IMR-90 (cell line): ENCODE measurements at regions not wholly inside any gene's neighbourhood (a gene's known extent, or its start where the extent isn't known, plus 50 kb on each side); places are given as distances from the start of the nearest gene placed in this dataset.
A peak's percentile ranks its signal among the peaks of the same experiment; 100 is the strongest.
"Not testable (repeated sequence)": the region's sequence is repeated elsewhere in the genome, so short reads cannot be mapped to it uniquely, and the experiment has no call there.

ENCODE experiments used
- ATAC-seq: fragments of 200-7000 bp; cut with Tn5 transposase; 2 replicates; pipeline ENCODE4 v1.9.1; 2020; ENCODE audit warnings: low read depth, mild to moderate bottlenecking, moderate library complexity
- BruUV-seq: library from RNA; stranded (reverse); fragments of 400-500 nt; replicated peaks from 2 replicates; lab custom pipeline; 2021; lab: Mats Ljungman, UMichigan
- CTCF ChIA-PET: fragments of 300-600 bp; formaldehyde crosslinking; extraction: SDS; loops from one replicate; lab custom pipeline; 2021; ENCODE audit warnings: antibody characterized with exemption; lab: Yijun Ruan, JAX
- POLR2A ChIA-PET: fragments of 300-600 bp; sonication (Branson Sonifier 250); formaldehyde crosslinking; loops from one replicate; lab custom pipeline; 2022; ENCODE audit warnings: antibody characterized with exemption; ENCODE audit not compliant: unreplicated experiment; lab: Charles Lee
- DNase-seq: peaks from one replicate; pipeline ENCODE4 v3.0.0; 2013
- H2AFZ ChIP-seq: replicated peaks from 2 replicates; pipeline ENCODE3; 2013; ENCODE audit warnings: low read length, mild to moderate bottlenecking; ENCODE audit not compliant: poor library complexity
- H2AK5ac ChIP-seq: 2 replicates; pipeline ENCODE4 v1.6.1; 2013; ENCODE audit warnings: low read depth, low read length, inconsistent platforms
- H2AK9ac ChIP-seq: replicated peaks from 2 replicates; pipeline ENCODE3; 2013; ENCODE audit warnings: mild to moderate bottlenecking, low read depth, low read length, moderate library complexity; ENCODE audit not compliant: poor library complexity
- H2BK120ac ChIP-seq: 2 replicates; pipeline ENCODE4 v1.6.1; 2013; ENCODE audit warnings: low read depth, low read length, inconsistent platforms
- H2BK15ac ChIP-seq: 3 replicates; pipeline ENCODE4 v1.6.1; 2013; ENCODE audit warnings: low read depth, low read length, inconsistent platforms
- H2BK20ac ChIP-seq: 2 replicates; pipeline ENCODE4 v1.6.1; 2013; ENCODE audit warnings: low read depth, mild to moderate bottlenecking, inconsistent platforms, low read length, moderate library complexity
- H2BK5ac ChIP-seq: 2 replicates; pipeline ENCODE4 v1.6.1; 2013; ENCODE audit warnings: mild to moderate bottlenecking, low read depth, low read length, inconsistent platforms; ENCODE audit not compliant: poor library complexity, severe bottlenecking
- H3K14ac ChIP-seq: replicated peaks from 2 replicates; pipeline ENCODE4 v1.6.1; 2013; ENCODE audit warnings: low read depth, low read length, inconsistent platforms
- H3K18ac ChIP-seq: 2 replicates; pipeline ENCODE4 v1.6.1; 2013; ENCODE audit warnings: low read depth, low read length, control low read depth
- H3K23ac ChIP-seq: 2 replicates; pipeline ENCODE4 v1.6.1; 2013; ENCODE audit warnings: low read depth, low read length, inconsistent platforms
- H3K27ac ChIP-seq: 2 replicates; pipeline ENCODE4 v1.5.1; 2013; ENCODE audit warnings: mild to moderate bottlenecking, control low read depth, low read length; ENCODE audit not compliant: insufficient read depth
- H3K27me3 ChIP-seq: 2 replicates; pipeline ENCODE4 v1.6.1; 2013; ENCODE audit warnings: low read length; ENCODE audit not compliant: control insufficient read depth, insufficient read depth
- H3K36me3 ChIP-seq: 2 replicates; pipeline ENCODE4 v1.6.1; 2013; ENCODE audit warnings: low read length, mixed read lengths; ENCODE audit not compliant: control insufficient read depth, insufficient read depth
- H3K4ac ChIP-seq: 2 replicates; pipeline ENCODE4 v1.6.1; 2013; ENCODE audit warnings: low read depth, low read length, inconsistent platforms
- H3K4me1 ChIP-seq: 2 replicates; pipeline ENCODE4 v1.6.1; 2013; ENCODE audit warnings: low read length, mixed read lengths; ENCODE audit not compliant: control insufficient read depth, insufficient read depth
- H3K4me2 ChIP-seq: 2 replicates; pipeline ENCODE4 v1.6.1; 2013; ENCODE audit warnings: low read depth, mild to moderate bottlenecking, control low read depth, low read length, moderate library complexity
- H3K4me3 ChIP-seq: 2 replicates; pipeline ENCODE4 v1.5.1; 2013; ENCODE audit warnings: low read depth, mild to moderate bottlenecking, control low read depth, low read length, moderate library complexity; ENCODE audit not compliant: insufficient read depth
- H3K56ac ChIP-seq: 2 replicates; pipeline ENCODE4 v1.6.1; 2013; ENCODE audit warnings: low read length, inconsistent platforms; ENCODE audit not compliant: insufficient read depth; ENCODE audit errors: extremely low read depth
- H3K79me1 ChIP-seq, 2 experiments: 2 replicates each; pipeline ENCODE4 v1.6.1; 2013; ENCODE audit warnings: low read length in 2 of 2, inconsistent platforms in 1 of 2, low read depth in 1 of 2
- H3K9ac ChIP-seq: 2 replicates; pipeline ENCODE4 v1.6.1; 2013; ENCODE audit warnings: low read depth, low read length, control low read depth
- H3K9me1 ChIP-seq: 2 replicates; pipeline ENCODE4 v1.6.1; 2013; ENCODE audit warnings: low read length, inconsistent platforms; ENCODE audit not compliant: insufficient read depth
- H3K9me3 ChIP-seq: 2 replicates; pipeline ENCODE4 v1.6.1; 2013; ENCODE audit warnings: low read length; ENCODE audit not compliant: control insufficient read depth, insufficient read depth
- H4K20me1 ChIP-seq: 2 replicates; pipeline ENCODE4 v1.6.1; 2013; ENCODE audit warnings: low read length, inconsistent platforms; ENCODE audit not compliant: insufficient read depth
- H4K5ac ChIP-seq: 2 replicates; pipeline ENCODE4 v1.6.1; 2013; ENCODE audit warnings: mild to moderate bottlenecking, low read depth, low read length, control low read depth
- H4K8ac ChIP-seq, 2 experiments: 2 replicates each; pipeline ENCODE4 v1.6.1; 2013; ENCODE audit warnings: low read depth in 2 of 2, low read length in 2 of 2, control low read depth in 1 of 2, inconsistent platforms in 1 of 2
- H4K91ac ChIP-seq: 2 replicates; pipeline ENCODE4 v1.6.1; 2013; ENCODE audit warnings: low read depth, low read length, inconsistent platforms; ENCODE audit not compliant: insufficient read depth
- BHLHE40 ChIP-seq: fragments of 150-350 bp; IDR thresholded peaks from 2 replicates; pipeline ENCODE4 v1.6.1; 2016; ENCODE audit warnings: mild to moderate bottlenecking, low read depth, low read length
- CEBPB ChIP-seq: IDR thresholded peaks from 2 replicates; pipeline ENCODE4 v1.6.1; 2012; ENCODE audit warnings: low read depth, low read length, improper control_type of control experiment
- CHD1 ChIP-seq: IDR thresholded peaks from 2 replicates; pipeline ENCODE4 v1.6.1; 2012; ENCODE audit warnings: low read depth, low read length, improper control_type of control experiment
- CTCF ChIP-seq: conservative IDR thresholded peaks from 2 replicates; pipeline ENCODE4 v1.5.1; 2012; ENCODE audit warnings: mild to moderate bottlenecking, low read depth, low read length, improper control_type of control experiment
- NFE2L2 ChIP-seq: fragments of 150-350 bp; IDR thresholded peaks from 2 replicates; pipeline ENCODE4 v1.6.1; 2016; ENCODE audit warnings: low read depth, mild to moderate bottlenecking, low read length
- POLR2A ChIP-seq: IDR thresholded peaks from 2 replicates; pipeline ENCODE4 v1.6.1; 2012; ENCODE audit warnings: mild to moderate bottlenecking, low read depth, low read length
- RAD21 ChIP-seq: IDR thresholded peaks from 2 replicates; pipeline ENCODE4 v1.6.1; 2012; ENCODE audit warnings: low read length, improper control_type of control experiment
- RCOR1 ChIP-seq: IDR thresholded peaks from 2 replicates; pipeline ENCODE4 v1.6.1; 2012; ENCODE audit warnings: mild to moderate bottlenecking, low read length, improper control_type of control experiment; ENCODE audit not compliant: insufficient replicate concordance
- WGBS, 2 experiments: methylation state at CpG; one replicate each; pipeline versions ENCODE4 v1.1.5 to v1.1.7; 2013; ENCODE audit warnings: missing lambda C conversion rate in 2 of 2; ENCODE audit not compliant: insufficient read length in 1 of 2; ENCODE audit errors: extremely low coverage in 2 of 2; 5-methylcytosine and 5-hydroxymethylcytosine counted together
- dilution Hi-C: fragments of 300-500 bp; cut with HindIII; formaldehyde crosslinking; loops from one replicate; pipeline ENCODE4 v1.14.3; 2018; ENCODE audit warnings: low sequenced_read_pairs; ENCODE audit not compliant: unreplicated experiment
- in situ Hi-C: fragments of 300-500 bp; cut with MboI; formaldehyde crosslinking; loops from 3 replicates; pipeline ENCODE4 v1.14.3; 2019; ENCODE audit warnings: low sequenced_read_pairs, inconsistent platforms, mixed read lengths
- intact Hi-C: fragments of 100-400 bp; cut with micrococcal nuclease; formaldehyde crosslinking; loops from 2 replicates; pipeline ENCODE4 v1.10.0; 2022

- CTCF ChIA-PET = no interaction called here
- no TSS peak for BruUV-seq
- Histone ChIP-seq H2AFZ (no peak overlapping the region), H3K9me3 (no peaks in the 10 kb centered on the region), H3K23ac (no peak overlapping the region), H3K4me1 (peaks cover 4% of the 10 kb centered on the region; the same call in 1 of the 2 replicates), H2BK20ac (no peak overlapping the region), H2BK120ac (peak overlapping the region; percentile 20; the same call in 1 of the 2 replicates), H4K91ac (no peak overlapping the region), H3K4me3 (no peak overlapping the region), H3K9ac (no peak overlapping the region), H3K79me1 (no peaks in the 10 kb centered on the region), H3K9me1 (no peaks in the 10 kb centered on the region), H3K36me3 (no peaks in the 10 kb centered on the region), H3K4me2 (no peak overlapping the region), H3K56ac (no peak overlapping the region), H3K27me3 (no peaks in the 10 kb centered on the region), H3K14ac (no peak overlapping the region), H2BK5ac (no peak overlapping the region), H4K20me1 (no peaks in the 10 kb centered on the region), H3K27ac (no peak overlapping the region), H4K5ac (no peak overlapping the region; the same call in 1 of the 2 replicates), H2BK15ac (no peak overlapping the region), H4K8ac (no peak overlapping the region), H3K18ac (no peak overlapping the region), H3K4ac (no peak overlapping the region), H2AK9ac (no peak overlapping the region), H2AK5ac (no peak overlapping the region)
- TF ChIP-seq NFE2L2 (no peak), BHLHE40 (no peak), CEBPB (no peak), CTCF (no peak), RAD21 (no peak), POLR2A (no peak), RCOR1 (no peak), CHD1 (no peak)
- intact Hi-C loops (no loop called here), dilution Hi-C loops (no loop called here), in situ Hi-C loops (no loop called here)
- no peak for ATAC-seq
- POLR2A ChIA-PET = no interaction called here
- 73% methylated on average over 5 of the region's 9 CpGs; no CpG with 5 or more reads in 1 of the 2 experiments for WGBS, 2 experiments
- DNase-seq = no peak
Measured at GRCh38 chr11:23933721-23934120, 563.1 kb upstream of the LUZP2 start.

GRCh38 chr11:23934671-23935270 is 562.1 kb upstream of the LUZP2 start:
- H4K5ac ChIP-seq, H2AK9ac ChIP-seq, H3K18ac ChIP-seq, H2BK5ac ChIP-seq, H3K27ac ChIP-seq, H2BK15ac ChIP-seq, H3K9ac ChIP-seq, H4K8ac ChIP-seq, H3K4me2 ChIP-seq, BruUV-seq, H3K9me3 ChIP-seq, intact Hi-C loops, H3K4me3 ChIP-seq, H2BK20ac ChIP-seq, H3K14ac ChIP-seq, H3K4me1 ChIP-seq, ATAC-seq, H3K79me1 ChIP-seq, POLR2A ChIA-PET, DNase-seq, dilution Hi-C loops, CTCF ChIA-PET, H2AFZ ChIP-seq, H4K20me1 ChIP-seq, H3K23ac ChIP-seq, H3K36me3 ChIP-seq, H2BK120ac ChIP-seq, H3K27me3 ChIP-seq, H3K56ac ChIP-seq, H3K9me1 ChIP-seq, H4K91ac ChIP-seq, in situ Hi-C loops, H2AK5ac ChIP-seq, H3K4ac ChIP-seq: not testable (repeated sequence)
- no CpG with 5 or more reads among the region's 27 CpGs for WGBS, 2 experiments
